ENCODE measurements at regions not wholly inside any gene's neighbourhood (a gene's known extent, or its start where the extent isn't known, plus 50 kb on each side); places are given as distances from the start of the nearest gene placed in this dataset.

DNA sequence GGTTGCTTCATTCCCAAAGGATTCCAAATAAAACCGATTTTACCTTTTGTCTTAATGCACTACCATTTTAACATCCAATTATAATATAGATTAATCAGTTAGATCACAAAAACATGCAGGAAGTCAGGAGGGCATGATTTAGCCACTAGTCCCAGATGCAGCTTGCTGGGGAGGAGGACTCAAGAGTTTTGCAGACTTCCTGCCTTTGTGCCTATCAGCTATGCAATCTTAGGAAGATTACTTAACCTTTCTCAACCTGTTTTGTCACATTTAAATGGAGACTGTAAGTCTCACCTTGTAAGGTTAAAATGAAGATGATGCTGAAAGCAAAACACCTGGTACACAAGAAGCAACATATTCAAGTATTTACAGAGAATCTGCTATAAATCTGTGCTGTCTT lies 242.4 kb upstream of the GOLIM4 start:
- Histone ChIP-seq H3K4me3 (no peak overlapping the region), H3K27me3 (ENCODE audit: control insufficient read depth in 3 of 3, insufficient read depth in 3 of 3, low read length in 2 of 3) (no peaks in the 10 kb centered on the region), H3K4me1 (ENCODE audit: control insufficient read depth in 5 of 5, insufficient read depth in 5 of 5, low read length in 5 of 5) (peaks cover 0 to 55% (median 15%) of the 10 kb centered on the region in 5 donors), H3K36me3 (ENCODE audit: control insufficient read depth in 4 of 4, insufficient read depth in 4 of 4, low read length in 4 of 4) (no peaks in the 10 kb centered on the region), H3K27ac (ENCODE audit: low read depth in 1 of 2, low read length in 1 of 2) (no peak overlapping the region), H3K9ac (ENCODE audit: insufficient read depth in 1 of 2, low read length in 2 of 2) (no peak overlapping the region), H3K9me3 (ENCODE audit: control insufficient read depth in 4 of 4, insufficient read depth in 3 of 4, low read length in 3 of 4) (no peaks in the 10 kb centered on the region)
- 47 to 55% methylated on average over 1 of the region's 1 CpG for WGBS, 2 donors
- TF ChIP-seq, protein P1, sequence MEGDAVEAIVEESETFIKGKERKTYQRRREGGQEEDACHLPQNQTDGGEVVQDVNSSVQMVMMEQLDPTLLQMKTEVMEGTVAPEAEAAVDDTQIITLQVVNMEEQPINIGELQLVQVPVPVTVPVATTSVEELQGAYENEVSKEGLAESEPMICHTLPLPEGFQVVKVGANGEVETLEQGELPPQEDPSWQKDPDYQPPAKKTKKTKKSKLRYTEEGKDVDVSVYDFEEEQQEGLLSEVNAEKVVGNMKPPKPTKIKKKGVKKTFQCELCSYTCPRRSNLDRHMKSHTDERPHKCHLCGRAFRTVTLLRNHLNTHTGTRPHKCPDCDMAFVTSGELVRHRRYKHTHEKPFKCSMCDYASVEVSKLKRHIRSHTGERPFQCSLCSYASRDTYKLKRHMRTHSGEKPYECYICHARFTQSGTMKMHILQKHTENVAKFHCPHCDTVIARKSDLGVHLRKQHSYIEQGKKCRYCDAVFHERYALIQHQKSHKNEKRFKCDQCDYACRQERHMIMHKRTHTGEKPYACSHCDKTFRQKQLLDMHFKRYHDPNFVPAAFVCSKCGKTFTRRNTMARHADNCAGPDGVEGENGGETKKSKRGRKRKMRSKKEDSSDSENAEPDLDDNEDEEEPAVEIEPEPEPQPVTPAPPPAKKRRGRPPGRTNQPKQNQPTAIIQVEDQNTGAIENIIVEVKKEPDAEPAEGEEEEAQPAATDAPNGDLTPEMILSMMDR (IDR thresholded peaks at IDR 0.05; ENCODE audit: control extremely low read depth, extremely low read depth), result no peak
- DNase-seq (no peak), ATAC-seq (ENCODE audit: insufficient read depth, low FRiP score) (no peak)

DNA sequence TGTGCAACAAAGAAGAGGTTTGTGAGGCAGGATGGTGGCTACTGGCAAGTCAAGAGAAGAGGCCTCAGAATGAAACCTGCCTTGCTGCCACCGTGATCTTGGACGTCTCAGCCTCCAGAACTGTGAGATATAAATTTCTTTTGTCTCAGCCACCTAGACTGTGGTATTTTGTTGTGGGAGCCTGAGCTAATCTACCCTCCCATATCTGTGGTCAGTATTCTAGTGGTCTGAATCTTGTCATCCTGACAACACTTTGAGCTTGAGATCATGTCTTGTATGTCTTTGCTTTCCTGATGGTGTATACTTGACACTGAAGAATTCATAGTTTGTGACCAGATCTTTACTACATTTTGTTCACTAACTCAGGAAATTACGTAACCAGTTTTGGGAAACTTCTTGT lies 240.6 kb upstream of the GOLIM4 start:
- Histone ChIP-seq H3K27ac (ENCODE audit: low read depth in 1 of 2, low read length in 1 of 2) (no peak overlapping the region), H3K27me3 (ENCODE audit: control insufficient read depth in 3 of 3, insufficient read depth in 3 of 3, low read length in 2 of 3) (no peaks in the 10 kb centered on the region), H3K9ac (ENCODE audit: insufficient read depth in 1 of 2, low read length in 2 of 2) (no peak overlapping the region), H3K9me3 (ENCODE audit: control insufficient read depth in 4 of 4, insufficient read depth in 3 of 4, low read length in 3 of 4) (no peaks in the 10 kb centered on the region), H3K4me3 (no peak overlapping the region), H3K36me3 (ENCODE audit: control insufficient read depth in 4 of 4, insufficient read depth in 4 of 4, low read length in 4 of 4) (no peaks in the 10 kb centered on the region), H3K4me1 (ENCODE audit: control insufficient read depth in 5 of 5, insufficient read depth in 5 of 5, low read length in 5 of 5) (peaks cover 0 to 55% (median 3%) of the 10 kb centered on the region in 5 donors)
- TF ChIP-seq, protein P1 (IDR thresholded peaks at IDR 0.05; ENCODE audit: control extremely low read depth, extremely low read depth), result no peak
- ATAC-seq (ENCODE audit: insufficient read depth, low FRiP score) (no peak), DNase-seq (no peak)
- 58 to 65% methylated on average over 3 of the region's 3 CpGs for WGBS, 2 donors

DNA sequence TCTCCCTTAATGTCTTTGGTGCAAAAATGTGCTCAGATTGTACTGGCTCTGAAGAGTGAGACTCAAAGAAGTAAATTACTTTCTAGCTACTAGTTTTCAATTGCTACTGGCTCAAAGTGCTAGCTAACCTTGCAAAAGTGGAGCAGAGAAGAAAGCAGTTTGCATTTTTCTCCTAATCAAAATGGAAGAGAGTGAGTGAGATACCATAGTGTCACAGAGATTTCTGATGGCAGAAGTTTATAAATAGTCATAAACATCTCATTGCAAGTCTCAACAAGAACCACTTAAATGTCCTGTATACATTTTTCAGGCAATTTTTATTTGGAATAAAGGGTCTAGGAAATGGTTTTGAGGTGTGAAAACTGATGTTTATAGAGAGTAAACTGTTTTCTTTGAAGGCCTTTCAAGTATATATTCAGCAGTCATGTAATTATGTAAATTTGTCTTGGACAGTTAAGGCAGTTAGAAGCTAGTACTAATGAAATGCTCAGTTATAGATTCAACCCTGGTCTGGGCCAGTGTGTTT lies 237.7 kb upstream of the GOLIM4 start:
- Histone ChIP-seq H3K9ac (ENCODE audit: insufficient read depth in 1 of 2, low read length in 2 of 2) (no peak overlapping the region), H3K4me3 (no peak overlapping the region), H3K9me3 (ENCODE audit: control insufficient read depth in 4 of 4, insufficient read depth in 3 of 4, low read length in 3 of 4) (no peaks in the 10 kb centered on the region), H3K36me3 (ENCODE audit: control insufficient read depth in 4 of 4, insufficient read depth in 4 of 4, low read length in 4 of 4) (no peaks in the 10 kb centered on the region), H3K27ac (ENCODE audit: low read depth in 1 of 2, low read length in 1 of 2) (no peak overlapping the region), H3K4me1 (ENCODE audit: control insufficient read depth in 5 of 5, insufficient read depth in 5 of 5, low read length in 5 of 5) (peaks cover 0 to 42% (median 0%) of the 10 kb centered on the region in 5 donors), H3K27me3 (ENCODE audit: control insufficient read depth in 3 of 3, insufficient read depth in 3 of 3, low read length in 2 of 3) (no peaks in the 10 kb centered on the region)
- ATAC-seq (ENCODE audit: insufficient read depth, low FRiP score), result no peak
- TF ChIP-seq, protein P1 (IDR thresholded peaks at IDR 0.05; ENCODE audit: control extremely low read depth, extremely low read depth), result no peak
- peak in 2 of 3 donors; percentile 93 to 95 for DNase-seq

DNA sequence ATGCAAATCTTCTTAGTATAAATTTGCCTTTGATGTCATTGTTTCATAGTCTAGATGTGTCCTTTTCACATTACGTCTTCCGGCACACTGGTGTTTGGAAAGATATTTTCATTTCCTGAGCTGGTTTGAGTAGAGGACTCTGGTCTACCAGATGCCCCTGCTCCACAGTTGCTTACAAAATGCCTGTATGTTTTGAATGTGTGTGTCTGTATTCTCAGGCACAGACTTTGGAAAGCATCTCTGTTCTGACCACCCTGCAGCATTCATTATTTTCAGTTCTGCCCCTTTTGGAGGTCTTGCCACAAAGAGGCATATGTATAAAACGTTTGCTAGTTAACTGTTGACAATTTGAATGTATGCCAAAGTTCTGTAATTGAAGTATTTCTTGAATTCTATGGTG lies 236.0 kb upstream of the GOLIM4 start:
- Histone ChIP-seq H3K9ac (ENCODE audit: insufficient read depth in 1 of 2, low read length in 2 of 2) (no peak overlapping the region), H3K27me3 (ENCODE audit: control insufficient read depth in 3 of 3, insufficient read depth in 3 of 3, low read length in 2 of 3) (no peaks in the 10 kb centered on the region), H3K36me3 (ENCODE audit: control insufficient read depth in 4 of 4, insufficient read depth in 4 of 4, low read length in 4 of 4) (no peaks in the 10 kb centered on the region), H3K9me3 (ENCODE audit: control insufficient read depth in 4 of 4, insufficient read depth in 3 of 4, low read length in 3 of 4) (no peaks in the 10 kb centered on the region), H3K4me1 (ENCODE audit: control insufficient read depth in 5 of 5, insufficient read depth in 5 of 5, low read length in 5 of 5) (peaks cover 0 to 57% (median 0%) of the 10 kb centered on the region in 5 donors), H3K27ac (ENCODE audit: low read depth in 1 of 2, low read length in 1 of 2) (no peak overlapping the region), H3K4me3 (no peak overlapping the region)
- DNase-seq, result peak; percentile 46 to 77 (median 74)
- TF ChIP-seq, protein P1 (IDR thresholded peaks at IDR 0.05; ENCODE audit: control extremely low read depth, extremely low read depth), result no peak
- ATAC-seq (ENCODE audit: insufficient read depth, low FRiP score), result no peak
- 55 to 64% methylated on average over 3 of the region's 3 CpGs for WGBS, 2 donors
